H1 (cell line): ENCODE measurements at regions not wholly inside any gene's neighbourhood (a gene's known extent, or its start where the extent isn't known, plus 50 kb on each side); places are given as distances from the start of the nearest gene placed in this dataset.

ENCODE experiments used
- CTCF ChIA-PET: fragments of 300-600 bp; sonication (Branson Sonifier 250); formaldehyde crosslinking; loops from one replicate; lab custom pipeline; 2021; ENCODE audit not compliant: partially characterized antibody; lab: Charles Lee
- POLR2A ChIA-PET: fragments of 300-600 bp; sonication (Branson Sonifier 250); formaldehyde crosslinking; loops from one replicate; lab custom pipeline; 2021; ENCODE audit warnings: inconsistent platforms; ENCODE audit not compliant: partially characterized antibody; lab: Charles Lee
- DNase-seq, 2 experiments: peaks; one replicate each; pipeline versions ENCODE4 v3.0.0 to v3.0.0-alpha.2; 2010 to 2022; ENCODE audit warnings: low spot score in 2 of 2, low read depth in 1 of 2, mixed read lengths in 1 of 2
- FAIRE-seq: peaks from 2 replicates; lab custom pipeline; 2011; peaks lifted over from hg19 to GRCh38; lab: Jason Lieb, UNC
- H2AFZ ChIP-seq: 2 replicates; pipeline ENCODE4 v1.8.1; 2012; ENCODE audit warnings: low read length, inconsistent platforms
- H2AK5ac ChIP-seq: 2 replicates; pipeline ENCODE4 v1.6.1; 2013; ENCODE audit warnings: low read depth, low read length
- H2BK120ac ChIP-seq: replicated peaks from 2 replicates; pipeline ENCODE3; 2013; ENCODE audit warnings: low read depth, low read length, inconsistent platforms
- H2BK12ac ChIP-seq: 2 replicates; pipeline ENCODE4 v1.6.1; 2013; ENCODE audit warnings: low read depth, low read length
- H2BK15ac ChIP-seq: 2 replicates; pipeline ENCODE4 v1.6.1; 2013; ENCODE audit warnings: low read length
- H2BK20ac ChIP-seq: 2 replicates; pipeline ENCODE4 v1.6.1; 2013; ENCODE audit warnings: low read length
- H2BK5ac ChIP-seq: 2 replicates; pipeline ENCODE4 v1.6.1; 2013; ENCODE audit warnings: low read depth, low read length
- H3K14ac ChIP-seq: 2 replicates; pipeline ENCODE4 v1.6.1; 2013; ENCODE audit warnings: inconsistent platforms; ENCODE audit not compliant: insufficient read length
- H3K18ac ChIP-seq: 2 replicates; pipeline ENCODE4 v1.6.1; 2013; ENCODE audit warnings: low read length; ENCODE audit errors: extremely low read depth
- H3K23ac ChIP-seq: 2 replicates; pipeline ENCODE4 v1.6.1; 2013; ENCODE audit warnings: inconsistent platforms; ENCODE audit not compliant: insufficient read length
- H3K23me2 ChIP-seq: 2 replicates; pipeline ENCODE4 v1.6.1; 2013; ENCODE audit warnings: low read depth, low read length
- H3K27ac ChIP-seq: 2 replicates; pipeline ENCODE4 v1.6.1; 2011; ENCODE audit warnings: low read depth, low read length, inconsistent platforms
- H3K27me3 ChIP-seq, 4 experiments: replicated peaks in 1 of 4; 1 replicate in 1 of 4; 2 replicates in 3 of 4; pipeline versions ENCODE4 v1.6.1 to v1.8.1; 2011 to 2013; ENCODE audit warnings: low read length in 3 of 4, mild to moderate bottlenecking in 3 of 4, inconsistent platforms in 2 of 4, mixed read lengths in 2 of 4, moderate library complexity in 1 of 4; ENCODE audit not compliant: control insufficient read depth in 3 of 4, insufficient read depth in 3 of 4; ENCODE audit errors: extremely low read depth in 1 of 4
- H3K36me3 ChIP-seq, 4 experiments: 2 replicates each; pipeline versions ENCODE4 v1.6.1 to v1.8.1; 2011 to 2013; ENCODE audit warnings: mild to moderate bottlenecking in 4 of 4, low read length in 3 of 4, moderate library complexity in 2 of 4, control low read depth in 1 of 4, inconsistent platforms in 1 of 4; ENCODE audit not compliant: insufficient read depth in 4 of 4, control insufficient read depth in 2 of 4
- H3K4ac ChIP-seq: replicated peaks from 2 replicates; pipeline ENCODE3; 2013; ENCODE audit warnings: low read length, low read depth, mixed read lengths, inconsistent platforms; ENCODE audit not compliant: insufficient read length
- H3K4me1 ChIP-seq, 4 experiments: replicated peaks in 1 of 4; 1 replicate in 1 of 4; 2 replicates in 3 of 4; pipeline versions ENCODE4 v1.6.1 to v1.8.1; 2011 to 2013; ENCODE audit warnings: low read length in 3 of 4, inconsistent platforms in 2 of 4, mixed read lengths in 1 of 4; ENCODE audit not compliant: insufficient read depth in 4 of 4, control insufficient read depth in 3 of 4
- H3K4me2 ChIP-seq, 2 experiments: 2 replicates each; pipeline versions ENCODE4 v1.6.1 to v1.8.1; 2011 to 2013; ENCODE audit warnings: low read depth in 2 of 2, low read length in 2 of 2, control low read depth in 1 of 2, inconsistent platforms in 1 of 2, mild to moderate bottlenecking in 1 of 2; ENCODE audit not compliant: insufficient read depth in 1 of 2
- H3K4me3 ChIP-seq, 4 experiments: fragments of 200-600, 300-600 bp in 1 of 4; sonication (generic), shearing (Covaris generic), sonication (Bioruptor Twin) in 1 of 4; 2 replicates each; pipeline versions ENCODE4 v1.5.1 to v1.8.1; 2011 to 2016; ENCODE audit warnings: low read length in 4 of 4, low read depth in 3 of 4, control low read depth in 2 of 4, inconsistent platforms in 2 of 4, mild to moderate bottlenecking in 2 of 4, mixed read lengths in 1 of 4, moderate library complexity in 1 of 4; ENCODE audit not compliant: insufficient read depth in 2 of 4; ENCODE audit errors: extremely low read depth in 1 of 4
- H3K56ac ChIP-seq: replicated peaks from 2 replicates; pipeline ENCODE3; 2013; ENCODE audit warnings: low read depth, mild to moderate bottlenecking, mixed read lengths, low read length, inconsistent platforms; ENCODE audit not compliant: insufficient read length
- H3K79me1 ChIP-seq: 2 replicates; pipeline ENCODE4 v1.6.1; 2013; ENCODE audit warnings: low read depth, low read length, control low read depth
- H3K79me2 ChIP-seq, 2 experiments: 2 replicates each; pipeline versions ENCODE4 v1.6.1 to v1.8.1; 2012 to 2013; ENCODE audit warnings: low read length in 2 of 2, mild to moderate bottlenecking in 2 of 2, inconsistent platforms in 1 of 2; ENCODE audit not compliant: insufficient read depth in 2 of 2, control insufficient read depth in 1 of 2
- H3K9ac ChIP-seq, 4 experiments: replicated peaks in 1 of 4; 1 replicate in 1 of 4; 2 replicates in 3 of 4; pipeline versions ENCODE4 v1.6.1 to v1.8.1; 2011 to 2013; ENCODE audit warnings: low read depth in 3 of 4, low read length in 3 of 4, control low read depth in 2 of 4, mild to moderate bottlenecking in 2 of 4, moderate library complexity in 2 of 4, inconsistent platforms in 1 of 4; ENCODE audit errors: extremely low read depth in 1 of 4
- H3K9me3 ChIP-seq, 2 experiments: 2 replicates each; pipeline versions ENCODE4 v1.6.1 to v1.8.1; 2012 to 2013; ENCODE audit warnings: mild to moderate bottlenecking in 2 of 2, moderate library complexity in 2 of 2, control low read depth in 1 of 2, inconsistent platforms in 1 of 2, low read depth in 1 of 2, low read length in 1 of 2, mixed read lengths in 1 of 2; ENCODE audit not compliant: insufficient read depth in 2 of 2
- H4K20me1 ChIP-seq, 2 experiments: replicated peaks in 1 of 2; 2 replicates each; pipeline versions ENCODE3 to v1.8.1; 2011 to 2013; ENCODE audit warnings: inconsistent platforms in 2 of 2, low read length in 2 of 2, mild to moderate bottlenecking in 1 of 2; ENCODE audit not compliant: insufficient read depth in 2 of 2, control insufficient read depth in 1 of 2
- H4K5ac ChIP-seq: 2 replicates; pipeline ENCODE4 v1.6.1; 2013; ENCODE audit warnings: low read length, low read depth, mixed read lengths, inconsistent platforms; ENCODE audit not compliant: insufficient read length
- H4K8ac ChIP-seq: 2 replicates; pipeline ENCODE4 v1.8.0; 2013; ENCODE audit warnings: mild to moderate bottlenecking, moderate library complexity, low read length, inconsistent platforms; ENCODE audit not compliant: insufficient read depth; ENCODE audit errors: extremely low read depth
- H4K91ac ChIP-seq: replicated peaks from 2 replicates; pipeline ENCODE3; 2013; ENCODE audit warnings: low read length, mixed read lengths, inconsistent platforms; ENCODE audit not compliant: insufficient read length
- ASH2L ChIP-seq: fragments of 200-600, 300-600 bp; sonication (generic); IDR thresholded peaks from one replicate; pipeline ENCODE4 v1.7.1; 2017; ENCODE audit warnings: low read length
- CBX5 ChIP-seq: fragments of 300-800, 300-1000 bp; sonication (generic); IDR thresholded peaks from 2 replicates; pipeline ENCODE4 v1.7.1; 2016; ENCODE audit warnings: antibody characterized with exemption, low read length, low read depth
- CHD2 ChIP-seq: IDR thresholded peaks from 2 replicates; pipeline ENCODE4 v1.6.1; 2012; ENCODE audit warnings: low read length, improper control_type of control experiment
- CTBP2 ChIP-seq: IDR thresholded peaks from 2 replicates; pipeline ENCODE4 v1.7.0; 2011; ENCODE audit warnings: borderline replicate concordance, mild to moderate bottlenecking, moderate library complexity, mixed read lengths, low read length; ENCODE audit not compliant: insufficient read depth, insufficient read length
- EGR1 ChIP-seq: IDR thresholded peaks from 2 replicates; pipeline ENCODE4 v1.6.1; 2011; ENCODE audit warnings: low read depth, low read length, borderline replicate concordance
- HDAC2 ChIP-seq, 2 experiments: fragments of 300-600 bp in 1 of 2; sonication (generic) in 1 of 2; IDR thresholded peaks; 2 replicates each; pipeline ENCODE4 v1.6.1; 2011 to 2012; ENCODE audit warnings: low read depth in 2 of 2, low read length in 2 of 2, mild to moderate bottlenecking in 2 of 2, moderate library complexity in 2 of 2, borderline replicate concordance in 1 of 2, inconsistent platforms in 1 of 2
- KDM5A ChIP-seq: fragments of 200-600 bp; IDR thresholded peaks from 2 replicates; pipeline ENCODE4 v1.7.1; 2012; ENCODE audit warnings: mild to moderate bottlenecking, low read length, inconsistent platforms, mixed read lengths
- PHF8 ChIP-seq: fragments of 200-600 bp; sonication (generic); conservative IDR thresholded peaks from 2 replicates; pipeline ENCODE4 v1.7.1; 2012; ENCODE audit warnings: low read depth, mild to moderate bottlenecking, inconsistent platforms, low read length, moderate library complexity
- RFX5 ChIP-seq: IDR thresholded peaks from 2 replicates; pipeline ENCODE4 v1.6.1; 2011; ENCODE audit warnings: low read depth, low read length, improper control_type of control experiment, borderline replicate concordance
- SAP30 ChIP-seq: fragments of 300-600 bp; sonication (generic); IDR thresholded peaks from 2 replicates; pipeline ENCODE4 v1.7.1; 2012; ENCODE audit warnings: low read length, moderate library complexity, mild to moderate bottlenecking, inconsistent platforms; ENCODE audit not compliant: insufficient read depth, insufficient replicate concordance
- SIRT6 ChIP-seq: IDR thresholded peaks from one replicate; pipeline ENCODE4 v1.7.1; 2012; ENCODE audit warnings: low read length, inconsistent platforms
- SIX5 ChIP-seq: IDR thresholded peaks from 2 replicates; pipeline ENCODE4 v1.6.1; 2011; ENCODE audit warnings: mild to moderate bottlenecking, low read depth, low read length
- SP2 ChIP-seq: IDR thresholded peaks from 2 replicates; pipeline ENCODE4 v1.6.1; 2012; ENCODE audit warnings: mild to moderate bottlenecking, low read length, inconsistent platforms
- TAF1 ChIP-seq: IDR thresholded peaks from 2 replicates; pipeline ENCODE4 v1.6.1; 2011; ENCODE audit warnings: mild to moderate bottlenecking, low read depth, low read length
- WGBS, 2 experiments: shearing (Covaris generic) in 1 of 2; methylation state at CpG; one replicate each; pipeline versions ENCODE4 v1.1.6 to v1.1.7; 2013 to 2015; ENCODE audit warnings: low lambda C conversion rate in 2 of 2, mixed read lengths in 2 of 2, inconsistent platforms in 1 of 2, low coverage in 1 of 2, missing lambda C conversion rate in 1 of 2; ENCODE audit not compliant: insufficient replicate concordance in 2 of 2, insufficient coverage in 1 of 2, insufficient read length in 1 of 2; ENCODE audit errors: extremely low coverage in 1 of 2, missing lambda C conversion rate in 1 of 2; 5-methylcytosine and 5-hydroxymethylcytosine counted together

- no peak overlapping the region for H3K23ac ChIP-seq
- no peak overlapping the region for H2BK20ac ChIP-seq
- H2AFZ ChIP-seq, result peak overlapping the region; percentile 78; the same call in 1 of the 2 replicates
- H3K27me3 ChIP-seq, result peaks cover 0 to 1% (median 0%) of the 10 kb centered on the region in 4 experiments; a peak in 2 of 7 replicates
- no peak for DNase-seq
- H2BK5ac ChIP-seq, result peak overlapping the region; percentile 17; the same call in 1 of the 2 replicates
- H3K23me2 ChIP-seq, result no peaks in the 10 kb centered on the region
- ChIA-PET CTCF (interaction anchor here (0.6 to 1.1 kb wide), 6 partner anchors 12 to 126 kb away, joined by 3 to 4 read pairs (median 3); no protein-coding TSS in a partner anchor), POLR2A (interaction anchor here (1.7 kb wide), 1 partner anchor 12 kb away, joined by 3 read pairs; no protein-coding TSS in a partner anchor)
- no peak overlapping the region for H2AK5ac ChIP-seq
- no peak overlapping the region for H3K4me3 ChIP-seq
- no peak overlapping the region for H3K56ac ChIP-seq
- no peak overlapping the region for H2BK12ac ChIP-seq
- 83% methylated on average over 4 of the region's 4 CpGs; no CpG with 5 or more reads in 1 of the 2 experiments for WGBS, 2 experiments
- no peak overlapping the region for H3K18ac ChIP-seq
- no peak overlapping the region for H4K8ac ChIP-seq
- no peak overlapping the region for H4K91ac ChIP-seq
- no peaks in the 10 kb centered on the region for H3K9me3 ChIP-seq
- H2BK120ac ChIP-seq, result no peak overlapping the region
- H3K4me2 ChIP-seq, result no peak overlapping the region
- no peak overlapping the region for H3K9ac ChIP-seq
- no peak overlapping the region for H3K27ac ChIP-seq
- H3K4me1 ChIP-seq, result peaks cover 0 to 2% (median 0%) of the 10 kb centered on the region in 4 experiments; a peak in 1 of 7 replicates
- no peaks in the 10 kb centered on the region for H3K79me2 ChIP-seq
- H3K36me3 ChIP-seq, result no peaks in the 10 kb centered on the region
- H3K14ac ChIP-seq, result no peak overlapping the region
- no peak overlapping the region for H2BK15ac ChIP-seq
- FAIRE-seq, result no peak
- no peaks in the 10 kb centered on the region for H4K20me1 ChIP-seq
- H3K4ac ChIP-seq, result no peak overlapping the region
- H3K79me1 ChIP-seq, result no peaks in the 10 kb centered on the region
- no peak overlapping the region for H4K5ac ChIP-seq
- TF ChIP-seq HDAC2 (IDR thresholded peaks at IDR 0.05; ENCODE audit: borderline replicate concordance in 1 of 2, low read depth in 2 of 2, low read length in 2 of 2) (no peak), TAF1 (no peak), SAP30 (no peak), CHD2 (no peak), CTBP2 (no peak), KDM5A (no peak), SIX5 (no peak), EGR1 (no peak), PHF8 (no peak), SP2 (no peak), RFX5 (no peak), ASH2L (no peak), SIRT6 (no peak), CBX5 (no peak)
Observed at GRCh38 chr2:118348380-118349034, 260.2 kb downstream of the INSIG2 start.
